ENCODE measurements at regions not wholly inside any gene's neighbourhood (a gene's known extent, or its start where the extent isn't known, plus 50 kb on each side); places are given as distances from the start of the nearest gene placed in this dataset.

GRCh38 chr4:14265651-14266050, 638.1 kb upstream of the BOD1L1 start:
- WGBS (ENCODE audit: insufficient coverage, insufficient read length), result no CpG with 5 or more reads among the region's 5 CpGs
- DNase-seq (ENCODE audit: low read depth, low spot score), result no peak
- Histone ChIP-seq H3K27me3 (ENCODE audit: control insufficient read depth, insufficient read depth, low read length) (no peaks in the 10 kb centered on the region), H3K4me1 (ENCODE audit: control insufficient read depth, insufficient read depth, low read length) (no peaks in the 10 kb centered on the region), H3K9me3 (ENCODE audit: control insufficient read depth, insufficient read depth, low read length) (no peaks in the 10 kb centered on the region), H3K27ac (ENCODE audit: low read length) (no peak overlapping the region), H3K36me3 (ENCODE audit: control insufficient read depth, insufficient read depth, low read length) (no peaks in the 10 kb centered on the region), H3K4me3 (ENCODE audit: low read length) (no peak overlapping the region)

DNA sequence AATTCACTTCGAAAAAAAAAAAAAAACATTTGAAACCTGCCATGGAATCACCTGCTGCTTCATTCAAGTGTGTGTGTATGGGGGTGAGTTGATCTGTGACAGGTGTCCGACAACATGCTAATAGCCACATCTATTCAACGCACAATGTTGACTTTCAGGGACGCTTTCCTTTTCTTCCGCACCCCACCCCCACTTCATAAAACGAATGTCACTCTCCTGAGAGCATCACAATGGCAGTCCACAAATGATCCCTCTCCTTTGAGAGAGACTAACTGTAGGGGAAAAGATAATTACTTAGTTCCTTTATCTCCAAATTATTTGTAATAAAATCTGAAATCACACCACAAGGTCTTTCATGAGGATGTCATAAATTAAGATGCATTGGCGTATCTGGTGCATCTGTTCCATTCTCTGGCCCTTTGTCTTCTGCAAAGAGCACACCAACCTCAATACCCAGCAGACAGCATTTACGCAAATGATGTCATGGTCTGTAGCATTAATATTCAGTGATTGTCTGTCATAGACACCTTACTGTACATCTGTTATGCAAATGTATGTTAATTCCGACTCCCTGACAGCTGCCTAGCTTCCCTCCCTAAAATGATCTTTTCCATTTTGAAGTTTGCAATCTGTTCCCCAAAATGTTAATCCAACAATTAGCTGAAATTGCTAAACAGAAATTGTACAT, 640.0 kb upstream of the BOD1L1 start:
- no peaks in the 10 kb centered on the region for H3K4me1 ChIP-seq (ENCODE audit: control insufficient read depth, insufficient read depth, low read length)
- H3K27ac ChIP-seq (ENCODE audit: low read length), result no peak overlapping the region
- WGBS (ENCODE audit: insufficient coverage, insufficient read length), result no CpG with 5 or more reads among the region's 9 CpGs
- H3K27me3 ChIP-seq (ENCODE audit: control insufficient read depth, insufficient read depth, low read length), result no peaks in the 10 kb centered on the region
- no peak overlapping the region for H3K4me3 ChIP-seq (ENCODE audit: low read length)
- H3K9me3 ChIP-seq (ENCODE audit: control insufficient read depth, insufficient read depth, low read length), result no peaks in the 10 kb centered on the region
- no peaks in the 10 kb centered on the region for H3K36me3 ChIP-seq (ENCODE audit: control insufficient read depth, insufficient read depth, low read length)
- DNase-seq (ENCODE audit: low read depth, low spot score), result no peak

DNA sequence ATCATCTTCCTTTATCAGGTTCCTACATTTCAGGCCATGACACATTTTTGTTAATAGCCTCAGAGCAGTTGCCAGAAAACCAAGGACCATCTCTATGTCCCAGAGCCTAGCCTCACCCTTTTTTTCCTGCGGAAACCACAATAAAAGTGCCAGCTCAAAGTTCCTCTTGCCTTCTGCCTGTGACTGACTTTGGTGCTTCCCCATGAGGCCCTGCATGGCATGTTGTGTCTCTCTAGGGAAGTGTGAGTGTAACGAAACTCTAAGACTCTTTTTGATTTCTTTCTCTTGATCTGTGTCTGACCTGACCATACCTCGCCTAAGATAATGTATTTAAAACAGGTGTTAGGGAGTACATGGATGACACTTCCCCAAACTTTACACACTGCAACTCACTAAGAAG, 642.3 kb upstream of the BOD1L1 start:
- Histone ChIP-seq H3K27ac (ENCODE audit: low read length) (no peak overlapping the region), H3K36me3 (ENCODE audit: control insufficient read depth, insufficient read depth, low read length) (no peaks in the 10 kb centered on the region), H3K4me1 (ENCODE audit: control insufficient read depth, insufficient read depth, low read length) (no peaks in the 10 kb centered on the region), H3K4me3 (ENCODE audit: low read length) (no peak overlapping the region), H3K27me3 (ENCODE audit: control insufficient read depth, insufficient read depth, low read length) (no peaks in the 10 kb centered on the region), H3K9me3 (ENCODE audit: control insufficient read depth, insufficient read depth, low read length) (no peaks in the 10 kb centered on the region)
- no CpG with 5 or more reads among the region's 3 CpGs for WGBS (ENCODE audit: insufficient coverage, insufficient read length)
- DNase-seq (ENCODE audit: low read depth, low spot score), result no peak

GRCh38 chr4:14272206-14272605, 644.7 kb upstream of the BOD1L1 start:
- no peaks in the 10 kb centered on the region for H3K4me1 ChIP-seq (ENCODE audit: control insufficient read depth, insufficient read depth, low read length)
- H3K36me3 ChIP-seq (ENCODE audit: control insufficient read depth, insufficient read depth, low read length), result no peaks in the 10 kb centered on the region
- no peaks in the 10 kb centered on the region for H3K27me3 ChIP-seq (ENCODE audit: control insufficient read depth, insufficient read depth, low read length)
- no peak for DNase-seq (ENCODE audit: low read depth, low spot score)
- no peak overlapping the region for H3K27ac ChIP-seq (ENCODE audit: low read length)
- no peak overlapping the region for H3K4me3 ChIP-seq (ENCODE audit: low read length)
- H3K9me3 ChIP-seq (ENCODE audit: control insufficient read depth, insufficient read depth, low read length), result no peaks in the 10 kb centered on the region
- no CpG with 5 or more reads among the region's 1 CpG for WGBS (ENCODE audit: insufficient coverage, insufficient read length)

GRCh38 chr4:14277505-14277904, 650.0 kb upstream of the BOD1L1 start:
- H3K36me3 ChIP-seq (ENCODE audit: control insufficient read depth, insufficient read depth, low read length), result no peaks in the 10 kb centered on the region
- H3K4me3 ChIP-seq (ENCODE audit: low read length), result no peak overlapping the region
- no CpG with 5 or more reads among the region's 4 CpGs for WGBS (ENCODE audit: insufficient coverage, insufficient read length)

GRCh38 chr4:14280567-14280966, 653.0 kb upstream of the BOD1L1 start:
- no peaks in the 10 kb centered on the region for H3K4me1 ChIP-seq (ENCODE audit: control insufficient read depth, insufficient read depth, low read length)
- H3K9me3 ChIP-seq (ENCODE audit: control insufficient read depth, insufficient read depth, low read length), result no peaks in the 10 kb centered on the region
- no peak for DNase-seq (ENCODE audit: low read depth, low spot score)
- no CpG with 5 or more reads among the region's 1 CpG for WGBS (ENCODE audit: insufficient coverage, insufficient read length)
- H3K36me3 ChIP-seq (ENCODE audit: control insufficient read depth, insufficient read depth, low read length), result no peaks in the 10 kb centered on the region
- no peak overlapping the region for H3K4me3 ChIP-seq (ENCODE audit: low read length)
- H3K27ac ChIP-seq (ENCODE audit: low read length), result no peak overlapping the region
- no peaks in the 10 kb centered on the region for H3K27me3 ChIP-seq (ENCODE audit: control insufficient read depth, insufficient read depth, low read length)

More at GRCh38 chr4:14277505-14277904, 650.0 kb upstream of the BOD1L1 start:
- no peak for DNase-seq (ENCODE audit: low read depth, low spot score)
- Histone ChIP-seq H3K27ac (ENCODE audit: low read length) (no peak overlapping the region), H3K4me1 (ENCODE audit: control insufficient read depth, insufficient read depth, low read length) (no peaks in the 10 kb centered on the region), H3K27me3 (ENCODE audit: control insufficient read depth, insufficient read depth, low read length) (no peaks in the 10 kb centered on the region), H3K9me3 (ENCODE audit: control insufficient read depth, insufficient read depth, low read length) (no peaks in the 10 kb centered on the region)

DNA sequence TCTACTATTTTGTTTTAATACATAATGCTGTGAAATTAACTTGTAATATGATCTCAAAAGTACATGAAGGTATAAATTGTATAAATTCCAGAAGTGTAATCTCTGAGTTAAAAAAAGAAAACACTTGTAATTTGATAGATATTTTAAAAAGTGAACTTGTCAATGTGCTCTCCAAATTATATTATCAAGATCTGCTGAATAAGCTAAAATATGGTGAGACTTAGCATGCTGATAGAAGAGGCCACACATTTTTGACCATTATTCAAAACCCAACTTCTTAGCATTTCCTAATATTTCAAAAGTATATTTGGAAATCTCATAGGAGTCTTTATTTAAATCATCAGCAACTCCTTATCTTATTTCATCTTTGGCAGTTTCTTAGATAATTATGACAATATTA, 657.1 kb upstream of the BOD1L1 start:
- H3K9me3 ChIP-seq (ENCODE audit: control insufficient read depth, insufficient read depth, low read length), result no peaks in the 10 kb centered on the region
- H3K27ac ChIP-seq (ENCODE audit: low read length), result no peak overlapping the region
- no peaks in the 10 kb centered on the region for H3K27me3 ChIP-seq (ENCODE audit: control insufficient read depth, insufficient read depth, low read length)

GRCh38 chr4:14289708-14290107, 662.2 kb upstream of the BOD1L1 start:
- WGBS (ENCODE audit: insufficient coverage, insufficient read length), result 100% methylated on average over 1 of the region's 1 CpG
- no peaks in the 10 kb centered on the region for H3K27me3 ChIP-seq (ENCODE audit: control insufficient read depth, insufficient read depth, low read length)
- H3K4me3 ChIP-seq (ENCODE audit: low read length), result no peak overlapping the region
- H3K27ac ChIP-seq (ENCODE audit: low read length), result no peak overlapping the region
- H3K4me1 ChIP-seq (ENCODE audit: control insufficient read depth, insufficient read depth, low read length), result no peaks in the 10 kb centered on the region
- no peak for DNase-seq (ENCODE audit: low read depth, low spot score)
- H3K9me3 ChIP-seq (ENCODE audit: control insufficient read depth, insufficient read depth, low read length), result no peaks in the 10 kb centered on the region
- no peaks in the 10 kb centered on the region for H3K36me3 ChIP-seq (ENCODE audit: control insufficient read depth, insufficient read depth, low read length)

More for the DNA sequence above, 657.1 kb upstream of the BOD1L1 start:
- Histone ChIP-seq H3K36me3 (ENCODE audit: control insufficient read depth, insufficient read depth, low read length) (no peaks in the 10 kb centered on the region), H3K4me3 (ENCODE audit: low read length) (no peak overlapping the region), H3K4me1 (ENCODE audit: control insufficient read depth, insufficient read depth, low read length) (no peaks in the 10 kb centered on the region)
- no peak for DNase-seq (ENCODE audit: low read depth, low spot score)

GRCh38 chr4:14293582-14293981, 666.1 kb upstream of the BOD1L1 start:
- WGBS (ENCODE audit: insufficient coverage, insufficient read length), result no CpG with 5 or more reads among the region's 3 CpGs
- Histone ChIP-seq H3K36me3 (ENCODE audit: control insufficient read depth, insufficient read depth, low read length) (no peaks in the 10 kb centered on the region), H3K4me3 (ENCODE audit: low read length) (no peak overlapping the region), H3K4me1 (ENCODE audit: control insufficient read depth, insufficient read depth, low read length) (no peaks in the 10 kb centered on the region), H3K27me3 (ENCODE audit: control insufficient read depth, insufficient read depth, low read length) (no peaks in the 10 kb centered on the region), H3K27ac (ENCODE audit: low read length) (no peak overlapping the region), H3K9me3 (ENCODE audit: control insufficient read depth, insufficient read depth, low read length) (no peaks in the 10 kb centered on the region)
- DNase-seq (ENCODE audit: low read depth, low spot score), result no peak

DNA sequence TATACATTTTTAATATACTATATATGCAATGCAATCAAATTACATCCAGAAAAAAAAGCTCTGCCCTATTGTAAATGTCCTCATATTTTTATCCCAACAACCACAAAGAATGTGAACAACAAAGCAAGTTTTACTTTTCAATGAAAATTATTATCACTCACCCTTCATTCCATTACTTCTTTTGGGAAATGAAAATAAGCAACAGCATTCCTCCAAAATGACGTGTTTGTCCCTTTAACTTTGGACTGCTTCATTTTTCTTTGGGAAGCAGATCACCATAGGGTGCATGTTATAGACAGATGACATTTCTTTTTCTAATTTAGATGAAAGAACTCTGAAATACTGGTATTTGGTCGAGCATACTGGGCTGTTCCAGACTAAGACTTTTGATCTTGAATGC, 667.1 kb upstream of the BOD1L1 start:
- Histone ChIP-seq H3K36me3 (ENCODE audit: control insufficient read depth, insufficient read depth, low read length) (no peaks in the 10 kb centered on the region), H3K4me1 (ENCODE audit: control insufficient read depth, insufficient read depth, low read length) (no peaks in the 10 kb centered on the region), H3K9me3 (ENCODE audit: control insufficient read depth, insufficient read depth, low read length) (no peaks in the 10 kb centered on the region), H3K27ac (ENCODE audit: low read length) (no peak overlapping the region), H3K27me3 (ENCODE audit: control insufficient read depth, insufficient read depth, low read length) (no peaks in the 10 kb centered on the region), H3K4me3 (ENCODE audit: low read length) (no peak overlapping the region)
- WGBS (ENCODE audit: insufficient coverage, insufficient read length), result no CpG with 5 or more reads among the region's 2 CpGs
- DNase-seq (ENCODE audit: low read depth, low spot score), result no peak

DNA sequence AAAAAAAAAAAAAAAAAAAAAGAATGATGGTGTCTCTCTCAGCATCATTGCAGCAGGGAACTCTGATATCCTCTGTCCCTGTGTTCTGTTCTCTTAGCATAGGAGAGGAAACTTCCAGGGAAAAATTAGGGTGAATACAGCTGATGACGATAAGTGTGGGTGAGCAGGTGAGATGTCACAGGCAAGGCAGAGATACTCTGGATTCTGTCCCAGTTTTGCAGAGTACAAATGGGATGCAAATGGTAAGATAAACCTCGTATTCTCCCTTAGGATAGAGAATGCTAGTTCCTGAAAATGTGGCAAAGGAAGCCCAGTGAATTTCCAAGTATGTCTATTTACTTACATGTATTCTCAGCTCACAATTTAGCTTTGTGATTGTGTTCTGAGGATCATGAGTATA, 671.6 kb upstream of the BOD1L1 start:
- H3K27me3 ChIP-seq (ENCODE audit: control insufficient read depth, insufficient read depth, low read length), result no peaks in the 10 kb centered on the region
- no peak for DNase-seq (ENCODE audit: low read depth, low spot score)
- H3K9me3 ChIP-seq (ENCODE audit: control insufficient read depth, insufficient read depth, low read length), result no peaks in the 10 kb centered on the region
- no peak overlapping the region for H3K27ac ChIP-seq (ENCODE audit: low read length)
- H3K36me3 ChIP-seq (ENCODE audit: control insufficient read depth, insufficient read depth, low read length), result no peaks in the 10 kb centered on the region
- no peaks in the 10 kb centered on the region for H3K4me1 ChIP-seq (ENCODE audit: control insufficient read depth, insufficient read depth, low read length)
- no peak overlapping the region for H3K4me3 ChIP-seq (ENCODE audit: low read length)
- no CpG with 5 or more reads among the region's 2 CpGs for WGBS (ENCODE audit: insufficient coverage, insufficient read length)

Data from iPS DF 6.9 (cell line).